Right atrium auricular region (tissue), 2 donors: ENCODE measurements at regions not wholly inside any gene's neighbourhood (a gene's known extent, or its start where the extent isn't known, plus 50 kb on each side); places are given as distances from the start of the nearest gene placed in this dataset.

Experiments used
- DNase-seq: peaks from one replicate; pipeline ENCODE4 v3.0.0-alpha.2; 2019; ENCODE audit warnings: low spot score
- H3K27ac ChIP-seq, 2 donors: fragments of 200-600 bp; sonication (generic); 1 replicate in 1 of 2; 2 replicates in 1 of 2; pipeline ENCODE4 v1.5.1; 2016 to 2019
- H3K27me3 ChIP-seq, 2 donors: fragments of 200-600 bp; sonication (generic); one replicate each; pipeline versions ENCODE4 v1.5.1 to v1.6.0; 2017 to 2019
- H3K36me3 ChIP-seq: fragments of 200-600 bp; sonication (generic); one replicate; pipeline ENCODE4 v1.5.1; 2016
- H3K4me1 ChIP-seq, 2 donors: fragments of 200-600 bp; sonication (generic); one replicate each; pipeline versions ENCODE4 v1.5.1 to v1.6.0; 2017 to 2019
- H3K4me3 ChIP-seq, 2 donors: fragments of 200-600 bp; sonication (generic); 1 replicate in 1 of 2; 2 replicates in 1 of 2; pipeline ENCODE4 v1.5.1; 2017 to 2019; ENCODE audit warnings: mild to moderate bottlenecking in 1 of 2, moderate library complexity in 1 of 2
- H3K9me3 ChIP-seq, 2 donors: fragments of 200-600 bp; sonication (generic); one replicate each; pipeline ENCODE4 v1.5.1; 2019
- TF ChIP-seq, protein P1 (sequence below), 2 donors: fragments of 200-600 bp; sonication (generic); IDR thresholded peaks; one replicate each; pipeline ENCODE4 v1.5.1; 2019; ENCODE audit warnings: antibody characterized with exemption in 2 of 2

DNA sequence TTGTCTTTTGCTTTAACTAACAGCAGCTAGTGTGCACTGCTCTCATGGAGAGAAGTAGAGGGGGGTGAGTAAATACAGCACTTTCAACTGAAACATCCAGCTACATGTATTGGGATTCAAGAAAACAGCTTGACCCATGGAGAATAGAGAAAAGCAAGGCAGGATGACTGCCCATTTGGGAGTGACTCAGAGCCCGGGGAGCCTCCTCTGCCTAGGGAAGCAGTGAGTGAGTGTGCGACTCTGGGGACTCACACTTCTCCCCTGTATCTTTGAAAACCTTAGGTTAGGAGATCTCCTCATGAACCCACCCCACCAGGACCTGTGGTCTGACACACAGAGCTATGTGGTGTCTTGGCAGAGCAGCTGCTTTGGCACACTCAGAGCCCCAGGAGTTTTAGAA, 82.0 kb upstream of the PTGFR start:
- Histone ChIP-seq H3K27me3 (no peaks in the 10 kb centered on the region), H3K27ac (no peak overlapping the region), H3K4me3 (no peak overlapping the region), H3K9me3 (peaks cover 5 to 27% of the 10 kb centered on the region in 2 donors), H3K4me1 (no peaks in the 10 kb centered on the region), H3K36me3 (no peaks in the 10 kb centered on the region)
- no peak for DNase-seq
- TF ChIP-seq, protein P1, sequence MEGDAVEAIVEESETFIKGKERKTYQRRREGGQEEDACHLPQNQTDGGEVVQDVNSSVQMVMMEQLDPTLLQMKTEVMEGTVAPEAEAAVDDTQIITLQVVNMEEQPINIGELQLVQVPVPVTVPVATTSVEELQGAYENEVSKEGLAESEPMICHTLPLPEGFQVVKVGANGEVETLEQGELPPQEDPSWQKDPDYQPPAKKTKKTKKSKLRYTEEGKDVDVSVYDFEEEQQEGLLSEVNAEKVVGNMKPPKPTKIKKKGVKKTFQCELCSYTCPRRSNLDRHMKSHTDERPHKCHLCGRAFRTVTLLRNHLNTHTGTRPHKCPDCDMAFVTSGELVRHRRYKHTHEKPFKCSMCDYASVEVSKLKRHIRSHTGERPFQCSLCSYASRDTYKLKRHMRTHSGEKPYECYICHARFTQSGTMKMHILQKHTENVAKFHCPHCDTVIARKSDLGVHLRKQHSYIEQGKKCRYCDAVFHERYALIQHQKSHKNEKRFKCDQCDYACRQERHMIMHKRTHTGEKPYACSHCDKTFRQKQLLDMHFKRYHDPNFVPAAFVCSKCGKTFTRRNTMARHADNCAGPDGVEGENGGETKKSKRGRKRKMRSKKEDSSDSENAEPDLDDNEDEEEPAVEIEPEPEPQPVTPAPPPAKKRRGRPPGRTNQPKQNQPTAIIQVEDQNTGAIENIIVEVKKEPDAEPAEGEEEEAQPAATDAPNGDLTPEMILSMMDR (IDR thresholded peaks at IDR 0.05): no peak

DNA sequence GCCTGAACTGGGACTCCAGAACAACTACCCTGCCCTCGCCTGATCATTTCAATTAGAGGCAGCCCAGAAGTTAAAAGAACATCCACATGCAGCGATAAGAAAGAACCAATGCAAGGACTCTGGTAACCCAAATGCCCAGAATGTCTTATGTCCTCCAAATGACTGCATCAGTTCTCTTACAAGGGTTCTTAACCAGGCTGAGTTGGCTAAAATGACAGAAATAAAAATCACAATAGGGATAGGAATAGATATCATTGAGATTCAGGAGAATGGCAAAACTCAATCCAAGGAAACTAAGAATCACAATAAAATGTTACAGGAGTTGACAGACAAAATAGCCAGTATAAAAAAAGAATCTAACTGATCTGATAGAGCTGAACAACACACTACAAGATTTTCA, 80.1 kb upstream of the PTGFR start:
- no peaks in the 10 kb centered on the region for H3K4me1 ChIP-seq
- H3K36me3 ChIP-seq: no peaks in the 10 kb centered on the region
- peaks cover 5 to 21% of the 10 kb centered on the region in 2 donors for H3K9me3 ChIP-seq
- no peak overlapping the region for H3K4me3 ChIP-seq
- no peak for DNase-seq
- H3K27me3 ChIP-seq: no peaks in the 10 kb centered on the region
- no peak overlapping the region for H3K27ac ChIP-seq
- TF ChIP-seq, protein P1 (IDR thresholded peaks at IDR 0.05): no peak

DNA sequence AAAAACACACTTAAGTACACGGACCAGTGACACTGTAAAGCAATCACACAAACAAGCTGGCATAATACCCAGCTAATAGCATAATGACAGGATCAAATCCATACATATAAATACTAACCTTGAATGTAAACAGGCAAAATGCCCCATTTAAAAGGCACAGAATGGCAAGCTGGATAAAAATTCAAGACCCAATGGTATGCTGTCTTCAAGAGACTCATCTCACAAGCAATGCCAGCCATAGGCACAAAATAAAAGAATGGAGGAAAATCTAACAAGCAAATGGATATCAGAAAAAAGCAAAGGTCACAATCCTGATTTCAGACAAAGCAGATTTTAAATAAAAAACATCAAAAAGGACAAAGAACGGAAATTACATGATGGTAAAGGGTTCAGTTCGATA, 79.1 kb upstream of the PTGFR start:
- Histone ChIP-seq H3K9me3 (peaks cover 5 to 20% of the 10 kb centered on the region in 2 donors), H3K27ac (no peak overlapping the region), H3K4me1 (no peaks in the 10 kb centered on the region), H3K4me3 (no peak overlapping the region), H3K27me3 (no peaks in the 10 kb centered on the region), H3K36me3 (no peaks in the 10 kb centered on the region)
- no peak for DNase-seq
- TF ChIP-seq, protein P1 (IDR thresholded peaks at IDR 0.05): no peak

DNA sequence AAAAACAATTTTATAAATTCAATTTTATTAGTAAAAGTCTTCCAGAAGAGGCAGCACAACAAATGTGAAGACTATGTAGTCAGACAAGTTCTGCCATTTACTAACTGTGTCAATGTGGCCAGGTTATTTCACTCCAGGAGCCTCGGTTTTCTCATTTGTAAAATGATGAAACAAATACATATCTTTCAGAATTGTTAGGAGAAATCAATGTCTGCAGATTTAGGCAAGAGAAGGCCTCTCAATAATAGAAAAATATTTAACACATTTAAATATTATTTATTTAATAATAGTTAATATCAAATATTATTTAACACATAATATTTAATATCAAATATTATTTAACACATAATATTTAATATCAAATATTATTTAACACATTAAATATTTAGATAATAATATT, 75.6 kb upstream of the PTGFR start:
- H3K27me3 ChIP-seq: no peaks in the 10 kb centered on the region
- no peak overlapping the region for H3K27ac ChIP-seq
- no peak overlapping the region for H3K4me3 ChIP-seq
- peaks cover 5 to 20% of the 10 kb centered on the region in 2 donors for H3K9me3 ChIP-seq
- no peaks in the 10 kb centered on the region for H3K4me1 ChIP-seq
- no peaks in the 10 kb centered on the region for H3K36me3 ChIP-seq
- no peak for DNase-seq
- TF ChIP-seq, protein P1 (IDR thresholded peaks at IDR 0.05): no peak

DNA sequence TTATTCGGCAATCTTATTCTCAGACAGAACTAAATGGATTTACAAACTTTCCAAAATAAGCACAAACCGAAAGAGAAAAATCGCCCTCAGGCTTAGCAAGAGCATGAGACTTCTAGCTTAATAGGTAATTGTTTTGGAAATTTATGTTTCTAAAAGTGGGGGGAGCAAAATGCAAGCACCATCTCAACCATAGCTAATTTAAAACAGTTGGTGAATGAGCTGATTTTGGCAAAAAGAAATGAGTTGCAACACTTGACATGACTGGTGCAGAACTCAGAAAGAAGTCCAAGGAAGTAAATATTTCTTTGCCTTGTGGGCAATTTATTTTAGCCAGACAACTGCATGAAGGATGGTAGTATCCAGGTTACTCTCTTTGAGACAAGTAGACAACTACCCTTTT, 71.5 kb upstream of the PTGFR start:
- DNase-seq: no peak
- no peaks in the 10 kb centered on the region for H3K4me1 ChIP-seq
- no peaks in the 10 kb centered on the region for H3K9me3 ChIP-seq
- H3K27me3 ChIP-seq: no peaks in the 10 kb centered on the region
- H3K4me3 ChIP-seq: no peak overlapping the region
- no peak overlapping the region for H3K27ac ChIP-seq
- no peaks in the 10 kb centered on the region for H3K36me3 ChIP-seq
- TF ChIP-seq, protein P1 (IDR thresholded peaks at IDR 0.05): no peak

DNA sequence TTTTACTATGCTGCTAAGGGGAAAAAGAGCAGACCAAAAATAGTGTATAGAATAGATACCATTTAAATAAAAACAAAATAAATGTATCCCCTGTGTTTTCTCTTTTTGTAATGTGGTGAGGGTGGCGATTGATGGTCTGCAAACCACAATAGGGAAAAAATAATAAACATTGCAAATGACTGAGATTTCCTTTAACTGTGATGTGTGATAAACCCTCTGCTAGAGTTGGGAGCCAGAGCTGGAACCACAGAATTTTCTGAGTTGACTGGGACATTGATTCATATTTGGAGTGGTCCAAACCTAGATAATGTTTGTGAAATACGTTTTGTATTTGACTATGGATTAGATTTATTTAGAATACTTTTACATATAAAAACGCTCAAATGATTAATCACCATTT, 70.6 kb upstream of the PTGFR start:
- no peaks in the 10 kb centered on the region for H3K27me3 ChIP-seq
- H3K9me3 ChIP-seq: no peaks in the 10 kb centered on the region
- no peak overlapping the region for H3K4me3 ChIP-seq

More for the DNA sequence above, 70.6 kb upstream of the PTGFR start:
- Histone ChIP-seq H3K36me3 (no peaks in the 10 kb centered on the region), H3K27ac (no peak overlapping the region), H3K4me1 (no peaks in the 10 kb centered on the region)
- TF ChIP-seq, protein P1 (IDR thresholded peaks at IDR 0.05): no peak
- no peak for DNase-seq
